ENCODE measurements at regions not wholly inside any gene's neighbourhood (a gene's known extent, or its start where the extent isn't known, plus 50 kb on each side); places are given as distances from the start of the nearest gene placed in this dataset.

DNA sequence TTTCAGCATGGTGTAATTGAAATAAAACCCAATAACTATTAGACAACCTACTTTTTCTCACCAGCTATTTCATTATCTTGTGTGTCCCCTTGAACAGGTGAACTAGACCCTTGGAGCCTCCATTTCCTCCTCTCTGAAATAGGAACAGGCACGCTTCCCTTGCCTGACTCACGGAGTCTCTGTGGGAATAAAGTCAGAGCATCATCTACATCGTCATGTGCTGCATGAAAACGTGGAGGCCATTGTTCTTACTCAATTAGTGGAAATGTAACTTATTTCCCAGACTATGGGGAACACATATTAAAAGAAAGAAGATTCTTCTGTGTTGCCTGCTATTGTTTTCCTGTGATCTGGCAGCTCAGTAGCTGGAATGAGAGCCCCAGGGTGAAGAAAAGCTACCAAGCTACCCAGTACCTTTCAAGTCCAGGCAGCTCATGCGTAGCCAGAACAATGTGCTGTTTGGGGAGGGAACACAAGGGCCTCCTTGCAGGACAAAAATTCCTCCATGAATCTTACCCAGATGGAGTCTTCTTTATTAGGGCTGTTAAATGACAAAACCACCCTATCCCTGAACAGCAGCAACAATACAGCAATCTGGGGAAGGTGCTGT lies 59.8 kb downstream of the SOX11 start:
- no peak for DNase-seq

DNA sequence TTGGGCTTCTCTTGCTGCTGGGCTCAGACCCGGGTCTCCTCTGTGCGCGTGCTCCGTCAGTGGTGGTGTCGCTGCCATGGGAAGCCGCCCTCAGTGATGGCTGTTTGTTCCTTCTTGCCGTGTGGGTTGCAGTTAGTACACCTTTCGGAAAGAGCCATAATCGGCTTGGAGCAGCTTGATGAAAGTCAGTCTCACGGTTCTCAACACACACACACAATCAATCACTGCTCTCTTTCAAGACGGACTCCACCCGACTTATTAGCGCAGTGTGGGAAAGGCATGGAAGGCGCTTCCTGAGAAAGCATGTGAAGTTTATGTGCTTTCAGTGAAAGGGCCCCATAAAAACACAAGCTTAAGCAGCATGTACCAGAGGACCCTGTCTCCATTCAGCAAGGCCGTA lies 64.1 kb downstream of the SOX11 start:
- no peak for DNase-seq

DNA sequence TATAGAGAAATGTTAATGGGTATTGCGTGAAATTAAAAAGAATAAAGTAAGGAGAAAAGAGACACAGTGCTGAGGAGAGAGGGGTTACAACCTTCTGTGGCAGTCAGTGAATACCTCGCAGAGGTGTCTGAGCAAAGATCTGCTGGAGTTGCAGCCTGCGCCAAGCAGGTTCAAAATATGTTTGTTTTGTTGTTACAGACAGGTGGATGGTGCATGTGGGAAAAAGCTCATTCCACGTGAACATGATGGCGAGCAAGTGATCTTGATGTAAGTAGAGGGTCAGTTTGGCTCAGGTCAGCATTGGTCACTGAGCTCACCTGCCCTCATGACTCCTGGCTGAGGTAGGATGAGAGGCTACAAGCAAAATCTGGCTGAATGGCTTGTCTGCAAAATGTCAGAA lies 66.2 kb downstream of the SOX11 start:
- DNase-seq, result no peak

DNA sequence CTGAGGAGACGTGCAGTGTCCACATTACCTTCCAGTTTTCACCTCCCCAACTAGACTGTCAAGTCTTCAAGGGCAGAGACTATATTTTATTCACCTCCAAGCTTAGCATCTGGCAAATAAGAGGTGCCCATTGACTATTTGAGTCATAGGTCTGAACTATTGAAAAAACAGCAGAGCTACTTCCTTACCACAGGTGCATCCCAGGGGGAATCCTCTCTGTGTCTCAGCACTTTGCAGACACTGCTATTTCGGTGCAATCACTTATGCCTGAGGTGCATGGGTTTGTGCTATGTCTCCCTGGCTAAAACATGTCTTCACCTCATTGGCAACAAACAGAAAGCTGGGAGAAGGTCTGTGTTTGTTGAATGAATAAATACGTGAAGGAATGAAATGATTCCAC lies 67.8 kb downstream of the SOX11 start:
- no peak for DNase-seq

DNA sequence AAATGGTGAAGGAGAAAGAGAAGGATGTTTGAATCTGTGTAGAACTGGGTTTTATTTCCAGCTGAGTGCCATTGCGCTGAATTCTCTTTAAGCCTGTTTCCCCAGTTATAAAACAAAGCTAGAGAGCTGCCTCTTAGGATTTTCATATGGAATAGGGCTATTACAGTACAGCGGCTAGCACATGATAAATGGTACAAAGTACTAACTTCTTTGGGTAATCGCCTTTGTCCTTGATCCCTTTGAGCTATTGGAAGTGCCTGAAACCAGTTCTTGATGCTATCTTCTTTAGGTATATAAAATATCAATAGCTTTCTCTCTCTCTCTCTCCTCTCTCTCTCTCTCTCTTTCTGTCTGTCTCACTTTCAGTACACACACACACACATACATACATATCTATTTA lies 71.3 kb downstream of the SOX11 start:
- no peak for DNase-seq

DNA sequence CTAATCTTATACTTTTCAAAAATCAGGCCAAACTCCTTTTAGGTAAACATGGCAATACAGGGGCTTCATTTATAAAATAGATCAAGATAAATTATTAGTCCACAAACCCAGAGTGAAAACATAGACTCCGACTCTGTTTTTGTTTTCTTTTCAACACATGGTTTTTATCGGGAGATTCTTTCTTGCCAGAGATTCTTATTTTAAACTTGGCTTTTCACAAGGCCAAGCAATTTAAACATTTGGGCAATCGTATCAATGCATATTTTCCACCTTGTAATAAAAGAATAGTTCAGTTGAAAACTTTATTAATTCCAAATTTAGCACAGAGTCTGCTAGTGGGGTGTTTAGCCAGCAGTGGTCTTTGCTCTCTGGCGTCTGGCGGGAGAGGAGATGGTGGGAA lies 71.9 kb downstream of the SOX11 start:
- DNase-seq, result peak; percentile 64

DNA sequence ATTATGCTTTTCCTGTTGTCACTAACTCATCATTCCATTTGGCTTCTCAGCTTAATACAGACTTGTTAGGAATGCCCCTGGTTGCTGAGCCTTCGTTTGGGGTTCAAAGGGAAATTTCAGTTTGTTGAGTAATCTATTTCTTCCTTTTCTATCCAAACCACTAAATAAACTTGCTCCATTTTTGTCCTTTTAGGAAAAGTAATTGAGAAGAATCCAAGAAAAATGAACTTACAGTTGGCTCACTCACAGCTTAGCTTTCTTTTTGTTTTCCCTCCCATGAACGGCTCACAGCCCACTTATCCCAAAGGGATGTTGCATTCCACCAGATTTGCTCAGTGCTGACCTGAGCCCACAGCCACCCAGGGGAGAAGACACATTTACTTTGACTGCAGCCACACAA lies 73.9 kb downstream of the SOX11 start:
- peak; percentile 76 for DNase-seq

DNA sequence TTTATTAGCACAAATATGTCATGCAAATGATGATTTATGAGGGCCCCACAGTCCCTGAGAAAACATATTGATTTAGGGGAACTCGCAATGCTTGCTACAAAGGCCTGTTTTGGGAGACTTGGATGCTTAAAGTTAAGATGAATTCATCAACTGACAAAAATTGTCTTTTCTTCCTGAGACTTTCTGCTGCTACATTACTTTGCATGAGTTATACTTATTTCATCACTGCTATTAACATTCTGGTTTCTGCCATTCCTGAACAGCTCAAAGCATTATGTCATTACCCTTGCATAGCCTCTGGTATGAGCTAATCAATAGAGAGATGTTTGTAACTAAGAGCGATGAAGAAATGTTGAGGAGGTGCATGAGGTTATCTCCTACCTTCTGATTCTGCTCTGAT lies 74.4 kb downstream of the SOX11 start:
- peak; percentile 73 for DNase-seq

DNA sequence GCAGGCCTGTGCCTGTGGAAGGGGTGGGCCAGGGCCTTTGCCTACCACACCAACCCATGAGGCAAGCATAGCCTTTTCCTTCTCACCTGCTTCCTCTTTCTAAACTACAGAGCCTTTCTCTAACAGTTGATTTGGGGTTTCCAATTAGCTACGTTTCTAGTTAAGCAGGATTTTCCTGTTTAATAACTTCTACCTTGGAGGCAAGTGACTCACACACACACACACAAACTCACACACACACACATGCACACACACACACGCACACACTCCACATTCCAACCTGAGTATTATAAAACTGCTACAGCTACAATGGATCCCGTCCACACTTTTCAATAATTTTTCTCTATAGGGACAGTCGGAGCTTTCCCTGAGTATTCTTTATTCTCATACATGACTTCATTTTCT lies 84.9 kb downstream of the SOX11 start:
- DNase-seq, result no peak

DNA sequence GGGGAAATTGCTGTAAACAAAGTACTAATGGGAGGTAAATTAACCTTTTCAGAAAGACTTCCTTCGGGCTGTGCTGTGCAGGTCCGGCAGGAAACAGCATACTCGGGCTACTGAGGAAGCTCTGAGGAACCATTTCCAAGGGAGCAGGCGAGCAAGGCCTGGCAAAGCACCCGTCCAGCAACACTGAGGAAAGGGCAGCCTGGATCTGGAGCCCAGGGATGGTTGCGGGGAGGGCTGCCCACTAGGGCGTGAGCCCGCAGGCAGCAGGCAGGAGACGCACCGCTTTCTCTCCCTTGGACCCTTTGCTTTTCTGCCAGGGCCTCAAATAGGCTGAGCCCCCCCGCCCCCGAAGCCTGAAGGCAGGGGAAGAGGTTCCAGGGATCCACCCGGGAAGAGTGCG lies 89.5 kb downstream of the SOX11 start:
- no peak for DNase-seq

DNA sequence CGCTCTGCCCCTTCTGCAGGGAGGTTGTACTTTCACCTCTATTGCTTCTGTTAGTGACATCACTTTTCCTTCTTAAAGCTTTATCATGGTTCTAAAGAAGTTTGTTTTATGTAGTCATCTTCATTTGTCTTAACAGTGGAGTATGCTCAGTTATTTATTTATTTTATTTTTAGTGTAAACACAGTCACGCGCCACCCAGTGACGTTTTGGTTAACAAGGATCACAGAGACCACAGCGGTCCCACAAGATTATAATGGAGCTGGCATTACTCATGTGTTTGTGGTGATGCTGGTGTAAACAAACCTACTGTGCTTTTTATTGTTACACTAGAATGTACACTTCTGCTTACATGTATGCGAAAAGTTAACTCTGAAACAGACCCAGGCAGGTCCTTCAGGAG lies 89.9 kb downstream of the SOX11 start:
- no peak for DNase-seq

DNA sequence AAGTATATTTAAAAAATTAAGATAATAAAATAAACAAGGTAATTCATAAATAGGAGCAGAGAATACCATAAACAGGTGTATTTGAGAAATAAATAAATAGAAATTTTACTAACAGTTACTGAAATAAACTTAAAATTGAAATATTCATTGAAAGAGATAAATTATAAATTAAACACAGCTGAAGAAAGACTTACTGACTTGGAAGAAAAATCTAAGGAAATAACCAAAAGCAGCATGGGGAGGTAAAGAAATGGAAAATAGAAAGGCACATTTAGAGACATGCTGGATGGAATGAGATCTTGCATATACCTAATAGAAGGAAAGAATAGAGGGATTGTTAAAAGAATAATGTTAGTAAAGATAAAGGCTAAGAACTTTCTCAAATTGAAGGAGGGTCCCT lies 96.3 kb downstream of the SOX11 start:
- no peak for DNase-seq

DNA sequence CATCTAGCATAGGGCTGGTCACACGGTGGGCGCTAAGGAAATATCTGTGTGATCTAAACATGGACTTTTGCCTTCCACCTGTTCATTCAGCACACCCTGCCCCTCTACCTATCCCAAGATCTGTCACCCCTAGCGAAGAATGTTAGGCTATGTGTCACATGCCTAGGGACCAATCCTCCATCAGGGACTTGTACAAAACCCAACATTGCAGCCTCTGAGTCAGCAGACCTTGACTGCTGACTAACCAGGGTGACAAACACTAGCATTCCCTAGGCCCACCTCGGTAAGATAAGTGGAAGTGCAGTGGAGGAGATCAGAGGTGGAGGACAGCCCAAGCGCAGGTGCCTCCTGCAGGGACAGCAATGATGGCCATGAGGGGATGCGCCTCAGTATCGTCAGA lies 99.2 kb downstream of the SOX11 start:
- DNase-seq, result no peak

DNA sequence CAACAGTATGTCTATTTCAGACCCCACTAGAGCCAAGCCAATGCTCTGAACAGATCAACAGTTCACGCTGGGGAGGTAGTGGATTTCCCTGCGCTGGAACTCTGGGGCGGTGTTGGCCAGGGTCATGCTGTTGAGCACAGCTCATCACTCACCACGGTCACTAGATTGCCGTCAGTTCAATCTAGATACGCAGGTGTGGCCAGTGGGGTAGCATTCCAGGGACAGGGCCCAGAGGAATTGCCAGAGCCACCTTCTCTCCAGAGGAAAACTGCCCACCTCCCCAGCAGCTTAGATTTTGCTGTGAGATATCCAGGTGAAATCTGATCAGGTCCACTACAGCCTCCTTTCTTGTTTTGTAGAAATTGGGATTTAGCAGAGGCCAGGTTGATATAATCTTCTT lies 101.8 kb downstream of the SOX11 start:
- no peak for DNase-seq

DNA sequence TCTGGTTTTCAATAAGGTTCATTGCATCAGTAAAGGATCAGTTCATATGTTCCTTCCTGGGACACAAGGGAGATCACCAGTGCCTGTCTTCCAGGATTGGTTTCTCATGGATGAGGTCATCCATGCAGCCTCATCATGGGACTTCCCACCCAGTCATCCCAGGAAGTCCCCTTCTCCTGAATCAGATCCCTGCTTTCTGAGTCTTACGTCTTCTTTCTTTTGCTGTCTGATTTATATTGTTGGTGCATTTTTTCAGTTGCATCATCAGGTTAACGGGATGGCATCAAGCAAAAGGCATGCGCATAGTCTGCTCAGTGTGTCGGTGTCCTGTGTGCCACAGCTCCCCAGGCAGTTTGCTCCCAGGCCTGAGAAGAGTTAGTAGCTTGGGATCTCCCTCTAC lies 105.9 kb downstream of the SOX11 start:
- no peak for DNase-seq

DNA sequence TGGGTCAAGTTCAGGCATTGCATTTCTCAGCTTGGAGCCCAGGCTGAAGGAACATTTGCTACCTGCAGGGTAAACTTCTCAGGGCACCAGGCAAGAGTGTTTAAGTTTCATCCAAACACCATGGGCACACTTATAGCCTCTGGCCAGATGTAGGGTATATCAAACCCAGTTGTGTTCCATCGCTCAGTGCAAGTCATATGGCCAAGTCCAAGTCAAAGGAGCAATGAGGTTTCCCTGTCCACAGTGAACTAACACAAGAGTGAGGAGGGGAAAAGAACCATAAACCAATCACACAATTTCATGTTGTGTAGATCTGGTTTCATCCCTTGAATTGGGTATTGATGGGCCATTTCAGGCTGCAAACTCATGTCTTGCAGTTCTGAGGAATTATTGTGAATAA lies 107.2 kb downstream of the SOX11 start:
- no peak for DNase-seq

DNA sequence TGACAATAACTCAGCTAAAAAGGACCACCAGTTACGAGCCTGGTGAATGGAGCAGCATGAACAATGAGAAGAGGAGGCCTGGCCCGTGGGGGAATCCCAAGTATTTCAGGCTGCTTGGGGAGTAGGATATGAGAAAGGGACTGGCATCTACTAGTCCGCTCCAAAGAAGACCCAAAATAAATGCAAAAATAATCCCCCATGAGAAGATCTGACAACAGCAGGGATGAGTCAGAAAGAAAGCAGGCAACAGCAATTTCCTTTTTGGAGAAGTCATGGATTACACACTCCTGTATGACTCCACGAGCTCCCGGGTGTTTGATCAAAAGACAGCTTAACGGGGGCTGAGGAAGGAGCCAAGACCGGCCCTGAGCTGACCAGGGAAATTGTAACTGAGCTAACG lies 111.4 kb downstream of the SOX11 start:
- DNase-seq, result no peak

DNA sequence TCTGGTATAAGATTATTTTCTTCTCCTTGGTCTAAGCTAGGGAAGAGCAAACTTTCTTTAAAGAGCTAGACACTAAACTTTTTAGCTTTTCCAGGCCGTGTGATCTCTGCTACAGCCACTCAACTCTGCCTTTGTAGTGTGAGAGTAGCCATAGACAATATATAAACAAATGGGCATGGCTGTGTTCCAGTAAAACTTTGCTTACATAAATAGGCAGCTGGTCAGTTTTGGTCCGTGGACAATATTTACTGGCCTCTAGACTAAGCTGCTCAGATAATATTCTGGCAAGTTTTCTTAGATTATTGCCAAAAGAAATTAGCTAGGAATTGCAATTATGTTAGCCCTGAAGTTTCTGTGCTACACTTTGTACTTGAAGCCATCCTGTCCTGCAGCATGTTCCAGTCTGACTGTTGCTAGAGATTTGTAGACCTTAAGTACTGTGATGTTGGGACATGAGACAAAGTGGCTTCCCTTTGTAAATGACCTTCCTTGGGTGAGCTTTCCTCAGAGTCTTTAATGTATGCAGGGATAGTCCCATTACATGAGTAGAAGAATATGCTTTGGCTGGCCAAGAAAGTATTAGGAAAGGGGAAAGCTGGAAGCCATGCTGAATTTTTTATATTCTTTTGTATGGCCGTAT lies 126.9 kb downstream of the SOX11 start:
- no peak for DNase-seq

DNA sequence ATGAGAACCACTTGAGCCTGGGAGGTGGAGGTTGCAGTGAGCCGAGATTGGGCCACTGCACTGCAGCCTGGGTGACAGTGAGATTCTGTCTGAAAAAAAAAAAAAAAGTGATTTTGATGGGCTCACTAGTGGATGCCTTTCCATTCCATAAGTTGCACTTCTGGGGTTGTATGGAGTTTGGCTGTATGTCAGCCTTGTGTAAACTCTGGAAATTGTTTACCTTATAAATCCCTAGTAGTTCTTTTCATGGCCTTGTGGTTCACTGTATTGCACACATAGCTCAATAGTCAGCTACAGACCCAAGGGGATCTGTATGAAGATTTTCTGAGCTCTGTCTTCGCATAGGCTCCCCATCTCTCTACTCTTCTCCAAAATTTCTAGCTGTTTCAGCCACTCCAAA lies 131.9 kb downstream of the SOX11 start:
- no peak for DNase-seq

DNA sequence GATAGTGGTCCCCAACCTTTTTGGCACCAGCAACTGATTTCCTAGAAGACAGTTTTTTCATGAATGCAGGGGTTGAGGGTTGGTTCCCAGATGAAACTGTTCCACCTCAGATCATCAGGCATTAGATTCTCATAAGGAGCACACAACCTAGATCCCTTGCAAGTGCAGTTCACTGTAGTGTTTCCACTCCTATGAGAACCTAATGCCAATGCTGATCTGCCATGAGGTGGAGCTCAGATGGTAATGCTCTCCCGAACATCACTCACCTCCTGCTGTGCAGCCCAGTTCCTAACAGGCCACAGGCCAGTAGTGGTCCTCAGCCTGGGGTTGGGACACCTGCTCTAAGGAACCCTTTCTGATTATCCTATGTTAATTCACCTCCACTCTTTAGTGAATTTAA lies 133.5 kb downstream of the SOX11 start:
- DNase-seq, result no peak

DNA sequence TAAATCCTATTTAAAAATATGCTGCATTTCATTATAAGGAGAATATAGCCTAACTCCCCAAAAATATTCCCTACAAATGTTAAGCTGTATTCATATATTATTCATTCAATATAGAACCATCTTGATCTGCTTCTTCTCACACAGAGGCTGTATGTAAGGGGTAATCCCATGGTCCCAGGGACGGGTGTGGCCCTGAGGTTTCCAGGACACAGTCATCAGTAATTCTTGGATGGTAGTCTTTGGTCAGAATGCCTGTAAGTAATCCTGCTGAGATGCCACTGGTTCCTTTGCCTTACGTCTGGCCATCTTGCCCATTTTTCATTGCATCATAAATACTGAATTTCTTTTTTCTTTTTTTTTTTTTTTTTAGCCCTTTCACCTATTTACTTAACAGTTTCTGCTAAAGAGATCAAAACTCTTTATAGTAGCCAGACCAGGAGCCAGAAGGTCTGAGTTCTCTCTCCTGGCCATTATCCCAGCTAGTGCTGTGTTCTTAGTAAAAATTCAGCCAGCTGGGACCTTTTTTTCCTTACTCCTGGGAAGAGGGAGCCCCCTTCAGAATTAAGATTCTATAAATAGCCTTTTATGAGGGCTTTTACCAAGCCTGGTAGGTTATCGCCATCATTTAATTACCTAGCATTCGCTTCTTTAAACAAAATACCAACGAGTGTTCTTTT lies 134.9 kb downstream of the SOX11 start:
- DNase-seq, result no peak

DNA sequence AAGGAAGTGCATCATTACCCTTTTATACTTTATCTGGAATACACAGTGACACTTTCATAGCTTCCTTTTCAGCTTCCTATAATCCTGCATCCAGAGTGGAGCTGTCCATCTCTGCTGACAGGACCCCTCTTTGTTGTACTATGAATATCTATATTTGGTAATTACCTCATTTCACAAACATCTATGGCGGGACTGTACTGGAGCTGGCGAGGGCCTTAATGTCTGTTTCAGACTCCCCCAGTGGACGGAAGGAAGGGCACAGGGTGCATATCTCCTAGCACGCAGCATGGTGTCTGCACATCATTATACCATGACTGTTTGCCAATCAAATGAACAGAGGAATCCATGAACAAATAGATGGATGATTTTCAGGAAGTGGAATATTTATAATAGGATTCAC lies 142.3 kb downstream of the SOX11 start:
- DNase-seq, result no peak

DNA sequence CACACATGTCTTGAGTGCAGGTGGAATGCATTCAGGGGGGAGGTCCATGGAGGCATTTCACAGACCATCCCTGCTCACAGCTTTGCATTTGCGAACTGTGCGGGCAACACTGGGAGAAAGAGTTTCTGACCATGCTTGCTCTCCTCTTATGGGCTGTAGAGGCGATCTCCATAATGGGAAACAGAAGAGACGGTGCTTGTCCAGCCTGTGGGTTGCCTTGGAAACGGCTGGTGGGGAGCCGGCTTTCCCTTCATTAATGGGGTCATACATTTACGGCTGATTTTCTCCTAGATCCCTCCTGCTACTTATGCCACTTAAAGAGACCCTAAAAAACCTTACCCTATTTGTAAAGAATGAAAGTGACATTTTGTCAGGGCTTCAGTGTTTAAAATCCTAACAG lies 147.4 kb downstream of the SOX11 start:
- no peak for DNase-seq

DNA sequence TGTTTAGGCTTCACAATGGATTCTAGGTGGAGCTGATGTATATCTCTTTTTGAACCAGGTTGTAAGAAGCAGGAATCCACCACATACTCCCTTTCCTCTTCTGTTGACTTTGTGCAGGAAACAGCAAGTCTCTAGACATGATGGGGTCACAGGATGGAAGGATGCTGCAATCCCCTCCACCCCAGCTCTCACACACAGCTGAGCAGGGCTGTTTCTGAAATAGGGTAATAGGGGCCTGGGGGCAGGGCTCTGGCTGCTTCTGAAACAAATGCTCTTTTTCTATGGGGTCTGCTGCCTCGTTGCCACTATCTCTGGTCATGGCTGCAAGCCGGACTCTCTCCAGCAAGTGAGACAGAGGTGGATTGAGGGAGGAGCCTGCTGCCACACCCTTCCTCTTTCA lies 148.9 kb downstream of the SOX11 start:
- DNase-seq, result no peak
